HG03571 (cell line): ENCODE measurements at regions not wholly inside any gene's neighbourhood (a gene's known extent, or its start where the extent isn't known, plus 50 kb on each side); places are given as distances from the start of the nearest gene placed in this dataset.

Source experiments
- ATAC-seq: cut with Tn5 transposase; IDR thresholded peaks from one replicate; pipeline ENCODE4 v1.9.1; 2021; ENCODE audit not compliant: unreplicated experiment

DNA sequence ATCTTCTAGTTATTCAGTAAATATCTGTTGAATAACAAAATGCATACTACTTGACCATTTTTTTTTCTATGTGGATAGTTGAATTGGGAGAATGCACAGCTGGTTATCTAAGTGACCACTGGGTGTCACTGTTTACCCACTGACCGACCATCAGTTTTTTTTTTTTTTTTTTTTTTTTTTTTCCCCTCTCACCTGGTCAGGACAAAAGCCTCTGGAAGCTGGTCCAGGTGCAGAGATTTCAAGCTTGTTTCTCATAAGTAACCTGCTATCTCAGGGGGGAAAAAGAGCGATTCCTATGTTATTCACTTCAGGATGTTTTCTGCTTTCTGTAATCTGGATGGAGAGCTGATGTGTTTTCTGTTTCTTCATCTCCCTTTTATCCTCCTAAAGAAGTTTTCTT is 256.0 kb downstream of the DCDC2C start:
- ATAC-seq, result peak; percentile 59

- no peak for ATAC-seq
Observed at GRCh38 chr2:3960106-3960505, 256.7 kb downstream of the DCDC2C start.

GRCh38 chr2:3962719-3963118 is 259.3 kb downstream of the DCDC2C start:
- no peak for ATAC-seq

DNA sequence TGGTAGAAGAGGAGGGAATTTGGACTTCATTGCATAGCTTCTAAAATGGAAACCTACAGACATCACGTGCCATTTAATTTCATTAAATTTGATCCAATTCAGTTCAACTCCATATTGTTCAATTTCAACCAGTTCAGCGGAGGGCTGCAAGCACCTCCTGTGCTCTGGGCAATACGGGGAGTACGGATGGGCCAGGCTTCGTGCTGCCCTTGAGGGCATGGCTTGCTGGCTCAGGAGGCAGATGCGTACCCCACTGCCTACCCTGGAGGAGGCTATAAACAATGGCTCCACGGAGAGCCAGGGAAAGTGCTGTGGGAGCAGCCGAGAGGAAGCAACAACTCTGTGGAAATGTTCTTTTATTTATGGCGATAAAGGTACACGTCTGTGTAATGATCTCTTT is 261.8 kb downstream of the DCDC2C start:
- no peak for ATAC-seq

DNA sequence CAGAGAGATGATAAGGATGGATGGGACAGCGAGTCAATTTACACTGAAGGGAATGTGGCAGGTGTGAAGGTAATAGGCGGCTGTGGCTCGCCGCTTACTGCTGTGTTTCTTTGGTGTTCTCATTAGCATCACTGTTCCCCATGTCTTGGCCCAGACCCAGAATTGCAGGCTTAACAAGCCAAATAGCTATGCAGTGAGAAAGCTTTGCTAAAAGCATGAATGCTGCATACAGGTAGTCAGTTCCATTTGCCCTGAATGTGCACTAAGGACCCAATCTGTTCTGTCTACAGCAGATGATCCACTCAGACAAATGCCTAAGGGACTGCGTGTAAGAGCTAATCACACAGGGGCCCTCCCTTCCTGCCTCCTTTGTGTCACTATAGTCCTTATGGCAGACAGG is 262.6 kb downstream of the DCDC2C start:
- ATAC-seq, result no peak

DNA sequence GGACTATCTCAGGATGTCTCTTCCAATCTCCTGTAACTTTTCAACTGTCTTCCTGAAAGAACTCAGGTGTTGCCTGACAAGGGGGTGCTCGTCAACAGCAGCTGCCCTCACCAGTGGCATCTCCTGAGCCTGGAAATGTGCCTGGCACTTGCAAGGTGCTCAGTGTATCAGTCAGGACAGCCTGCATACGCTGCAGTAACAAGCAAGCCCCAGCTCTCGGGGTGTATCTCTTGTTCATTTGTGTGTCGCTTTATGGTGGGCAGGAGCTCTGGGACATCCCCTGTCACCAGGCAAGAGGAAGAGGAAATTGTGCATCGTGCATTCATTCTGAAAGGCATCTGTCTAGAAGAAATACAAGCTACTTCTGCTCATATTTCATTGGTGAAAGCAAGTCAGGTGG is 263.1 kb downstream of the DCDC2C start:
- no peak for ATAC-seq

DNA sequence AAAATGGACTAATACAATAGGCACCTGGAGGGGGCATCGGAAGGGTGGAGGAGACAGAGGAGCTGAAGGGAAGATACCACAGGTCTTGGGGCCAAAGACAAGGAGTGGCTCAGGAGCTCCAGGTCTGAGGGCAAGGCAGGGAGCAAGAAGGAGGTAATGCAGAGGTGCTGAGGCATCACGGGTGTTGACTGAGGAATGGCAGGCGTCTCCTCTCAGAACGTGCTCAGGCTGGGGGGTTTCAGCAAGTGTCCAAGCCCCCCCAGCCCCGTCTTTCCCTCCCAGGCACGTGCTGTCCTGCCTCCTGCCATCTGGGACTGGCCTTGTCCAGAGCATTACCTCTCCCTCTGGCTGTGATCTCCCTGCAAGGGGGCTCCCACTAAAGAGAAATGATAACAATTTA is 265.4 kb downstream of the DCDC2C start:
- no peak for ATAC-seq

GRCh38 chr2:3970791-3971651 is 267.6 kb downstream of the DCDC2C start:
- no peak for ATAC-seq

GRCh38 chr2:3971652-3972192 is 268.3 kb downstream of the DCDC2C start:
- no peak for ATAC-seq

- no peak for ATAC-seq
Observed at GRCh38 chr2:3972377-3972776, 269.0 kb downstream of the DCDC2C start.

DNA sequence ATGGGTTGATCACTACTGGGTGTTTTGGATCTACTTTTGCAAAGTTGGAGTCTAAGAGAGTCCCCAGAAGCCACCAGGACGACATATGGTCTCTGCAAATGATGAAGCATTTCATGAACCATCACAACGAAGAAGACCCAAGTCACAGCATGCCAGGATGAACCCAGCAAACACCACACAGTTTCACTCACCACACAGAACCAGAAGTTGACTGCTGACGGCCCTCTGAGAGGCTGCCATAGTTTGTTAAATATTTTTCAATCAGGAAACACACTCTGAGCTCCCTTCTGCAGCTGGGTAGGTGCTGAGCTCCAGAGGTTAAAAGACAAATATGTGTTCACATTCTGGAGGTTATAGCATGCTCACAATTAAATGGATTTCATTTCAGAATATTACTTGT is 271.4 kb downstream of the DCDC2C start:
- ATAC-seq, result no peak

DNA sequence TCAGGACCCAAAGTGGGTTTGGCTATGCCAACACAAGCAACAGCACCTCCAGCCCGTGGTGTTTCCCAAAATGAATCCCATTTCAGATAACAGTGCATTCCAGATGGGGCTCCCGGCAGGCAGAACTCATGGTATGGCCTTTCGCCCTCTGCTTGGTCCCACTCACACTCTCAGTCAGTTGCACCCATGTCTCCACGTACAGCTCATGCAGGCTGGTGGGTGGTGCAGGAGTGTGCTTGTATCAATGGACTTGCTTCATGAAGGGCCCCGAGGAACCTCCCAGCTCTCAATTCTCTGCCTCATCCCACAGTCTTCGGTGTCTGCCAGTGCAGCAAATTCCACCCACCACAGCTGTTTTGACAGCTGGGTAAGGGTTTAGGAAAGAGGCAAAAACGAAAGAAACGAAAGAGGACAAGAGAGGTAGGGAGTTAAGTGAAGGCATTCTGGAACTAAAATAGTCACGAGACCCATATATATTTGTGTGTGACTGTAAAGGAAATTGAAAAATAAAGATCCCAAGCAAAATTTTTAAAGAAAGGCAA is 278.1 kb downstream of the DCDC2C start:
- ATAC-seq, result no peak

DNA sequence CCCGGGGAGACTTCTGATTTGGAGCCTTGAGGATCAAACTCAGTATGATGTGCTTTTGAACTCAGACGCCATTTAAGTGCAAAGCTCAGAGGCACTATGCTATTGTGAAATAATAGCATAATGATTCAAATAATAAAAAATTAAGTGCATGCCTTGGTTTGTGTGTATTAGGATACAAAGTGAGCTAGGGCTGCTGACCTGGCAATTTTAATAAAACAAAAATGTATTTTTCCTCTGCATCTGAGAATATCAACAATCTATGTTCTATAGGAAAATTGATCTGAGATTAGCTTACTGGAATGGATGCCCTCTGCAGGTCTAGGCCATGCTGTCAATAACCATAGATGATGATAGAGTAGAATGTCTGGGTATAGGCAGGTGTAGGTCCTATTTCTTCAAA is 278.8 kb downstream of the DCDC2C start:
- ATAC-seq, result no peak

DNA sequence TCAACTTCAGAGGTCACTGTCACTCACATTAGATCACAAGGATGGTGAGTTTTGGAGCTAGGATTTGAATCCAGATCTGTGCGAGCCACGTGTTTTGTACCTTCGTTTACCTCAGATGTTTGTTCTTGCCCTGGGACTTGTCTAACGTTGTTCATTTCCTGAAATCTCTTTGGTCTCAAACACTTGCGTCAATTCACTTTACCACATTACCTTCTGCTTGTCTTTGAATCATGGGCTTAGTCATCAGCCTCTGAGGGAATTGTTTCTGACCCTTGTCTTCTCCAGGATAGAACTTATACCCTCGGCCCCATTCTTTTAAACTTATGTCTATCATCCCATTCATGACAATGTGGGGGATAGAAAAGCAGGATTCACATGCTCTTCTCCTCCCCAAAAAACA is 282.7 kb downstream of the DCDC2C start:
- ATAC-seq, result no peak

DNA sequence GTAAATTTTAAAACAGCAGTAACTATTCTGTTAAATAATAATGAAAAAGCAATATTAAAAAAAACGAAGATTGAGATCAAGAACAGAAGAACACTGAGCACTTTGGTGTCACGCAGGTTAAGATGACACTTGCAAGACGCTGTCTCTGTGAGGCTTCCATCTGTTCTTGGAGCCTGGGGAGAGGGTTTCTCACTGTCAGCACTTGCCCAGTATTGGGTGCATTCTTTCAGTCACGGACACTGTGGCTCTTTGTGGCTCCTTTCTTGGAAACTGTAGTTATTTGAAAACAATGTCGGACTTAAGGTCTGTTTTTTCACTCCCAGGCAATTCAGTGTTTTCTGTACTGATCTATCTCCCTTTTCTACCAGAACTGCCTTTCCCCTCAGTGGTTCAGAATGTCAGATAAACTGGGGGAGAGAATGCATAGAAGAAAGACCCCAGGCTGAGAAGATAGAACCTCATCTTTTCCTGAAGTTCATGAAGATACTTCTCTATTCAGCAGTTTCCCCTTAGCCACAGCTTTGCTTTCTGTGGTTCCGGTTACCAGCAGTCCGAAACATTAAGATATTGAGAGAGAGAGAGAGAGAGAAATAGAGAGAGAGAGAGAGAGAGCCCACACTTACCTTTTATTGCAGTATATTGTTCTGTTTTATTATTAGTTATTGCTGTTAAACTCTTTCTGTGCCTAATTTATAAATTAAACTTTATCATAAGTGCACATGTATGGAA is 283.3 kb downstream of the DCDC2C start:
- no peak for ATAC-seq

- ATAC-seq, result no peak
Observed at GRCh38 chr2:4002841-4003403, 299.5 kb downstream of the DCDC2C start.

GRCh38 chr2:4012197-4012596 is 308.8 kb downstream of the DCDC2C start:
- no peak for ATAC-seq

DNA sequence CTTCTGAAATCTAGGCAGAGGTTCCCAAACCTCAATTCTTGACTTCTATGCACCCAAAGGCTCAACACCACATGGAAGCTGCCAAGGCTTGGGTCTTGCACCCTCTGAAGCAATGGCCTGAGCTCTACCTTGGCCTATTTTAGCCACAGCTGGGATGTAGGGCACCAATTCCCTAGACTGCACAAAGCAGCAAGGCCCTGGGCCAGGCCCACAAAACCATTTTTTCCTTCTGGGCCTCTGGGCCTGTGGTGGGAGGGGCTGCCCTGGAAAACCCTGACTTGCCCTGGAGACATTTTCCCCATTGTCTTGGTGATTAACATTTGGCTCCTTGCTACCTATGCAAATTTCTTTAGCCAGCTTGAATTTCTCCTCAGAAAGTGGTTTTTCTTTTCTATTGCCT is 315.2 kb downstream of the DCDC2C start:
- ATAC-seq, result no peak

DNA sequence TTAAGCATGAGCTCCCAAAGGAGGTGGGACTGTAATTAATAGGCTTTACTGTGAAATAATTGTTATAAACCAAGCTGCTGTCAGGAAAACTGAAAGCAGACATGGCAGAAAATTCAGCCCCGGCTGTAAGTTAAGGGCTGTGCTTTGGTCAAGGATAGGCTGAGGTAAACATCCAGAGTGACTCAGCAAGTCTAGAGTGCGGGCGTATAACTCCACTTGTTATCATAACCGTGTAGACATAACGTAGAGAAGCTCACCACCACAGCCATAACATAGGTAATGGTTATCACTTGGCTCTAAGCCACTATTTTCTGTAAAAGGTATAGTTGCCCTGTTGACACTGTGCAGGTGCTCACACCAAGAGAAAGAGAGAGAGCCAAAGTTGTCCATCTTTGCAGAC is 316.8 kb downstream of the DCDC2C start:
- ATAC-seq, result no peak

DNA sequence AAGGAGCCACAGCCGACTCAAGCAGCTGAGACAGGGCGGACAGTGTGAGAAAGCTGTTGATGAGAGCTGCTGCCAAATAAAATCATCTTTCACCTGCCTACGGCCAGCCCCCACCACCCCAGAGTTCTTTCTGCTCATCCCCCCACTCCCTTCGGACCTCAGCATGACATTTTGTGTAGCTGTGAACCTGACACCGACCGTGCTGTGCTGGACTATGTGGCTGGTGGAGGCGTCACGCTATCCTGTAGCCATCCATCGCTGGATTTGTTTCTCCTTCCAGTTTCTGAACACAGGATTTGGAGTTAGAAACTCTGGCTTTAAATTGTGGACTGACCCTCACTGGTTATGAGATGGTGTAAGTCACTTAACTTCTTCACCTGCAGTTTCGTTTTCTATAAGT is 317.3 kb downstream of the DCDC2C start:
- ATAC-seq, result no peak

DNA sequence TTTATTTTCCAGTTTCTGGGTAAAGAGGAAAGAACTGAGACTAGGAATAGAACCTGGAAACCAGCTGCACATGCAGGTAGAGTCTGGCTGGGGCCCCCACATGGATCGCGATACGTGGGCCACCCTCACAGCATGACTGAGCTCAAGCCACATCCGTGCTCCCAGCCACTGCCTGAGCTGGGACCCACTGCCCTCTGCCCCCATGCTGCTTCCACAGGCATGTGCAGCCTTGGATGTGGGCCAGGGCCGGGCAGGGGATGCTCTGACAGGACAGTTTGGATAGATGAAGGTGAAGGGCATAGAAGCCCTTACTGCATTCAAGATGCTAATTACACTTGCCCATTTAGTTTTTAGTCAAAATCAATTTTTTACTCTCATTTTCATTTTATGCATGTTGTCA is 321.2 kb downstream of the DCDC2C start:
- ATAC-seq, result no peak

DNA sequence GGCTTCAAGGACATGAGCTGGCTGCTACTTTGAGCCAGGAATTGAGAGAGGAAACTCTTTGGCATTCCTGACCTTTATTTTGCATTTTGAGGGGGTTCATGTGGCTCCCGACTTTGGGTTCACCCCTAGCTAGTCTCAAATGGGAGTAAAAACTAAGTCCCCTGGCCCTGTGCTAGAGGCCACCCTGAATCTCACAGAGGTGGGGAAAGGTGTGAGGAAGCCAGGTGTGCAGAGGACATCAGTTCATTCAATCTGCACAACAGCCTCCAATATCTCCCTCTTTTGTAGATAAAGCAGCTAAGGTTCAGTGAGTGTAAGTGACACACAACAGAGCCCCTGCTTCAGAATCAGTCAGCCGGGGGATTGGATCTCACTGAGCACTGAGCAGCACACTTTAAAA is 325.7 kb downstream of the DCDC2C start:
- ATAC-seq, result no peak
